ENCODE measurements at regions not wholly inside any gene's neighbourhood (a gene's known extent, or its start where the extent isn't known, plus 50 kb on each side); places are given as distances from the start of the nearest gene placed in this dataset.

DNA sequence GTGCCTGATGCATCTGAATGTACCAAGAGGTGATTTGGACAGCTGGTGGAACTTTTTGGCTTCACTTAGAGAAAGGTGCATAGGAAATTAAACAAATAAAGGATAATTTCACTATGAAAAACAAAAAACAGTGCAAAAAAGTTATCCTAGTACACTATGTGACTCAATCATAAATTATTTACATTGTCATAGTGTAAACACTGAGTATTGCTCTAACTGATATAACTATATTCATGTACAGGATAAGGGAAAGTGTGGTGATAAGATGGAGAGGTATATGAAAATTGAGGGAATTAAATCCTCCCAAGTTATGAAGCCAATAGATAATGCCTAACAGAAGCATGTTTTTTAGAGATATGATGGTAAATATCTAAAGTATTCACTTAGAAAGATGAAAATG lies 50.2 kb upstream of the CPNE4 start:
- no peak for DNase-seq (ENCODE audit: low read depth)
- TF ChIP-seq, protein P1, sequence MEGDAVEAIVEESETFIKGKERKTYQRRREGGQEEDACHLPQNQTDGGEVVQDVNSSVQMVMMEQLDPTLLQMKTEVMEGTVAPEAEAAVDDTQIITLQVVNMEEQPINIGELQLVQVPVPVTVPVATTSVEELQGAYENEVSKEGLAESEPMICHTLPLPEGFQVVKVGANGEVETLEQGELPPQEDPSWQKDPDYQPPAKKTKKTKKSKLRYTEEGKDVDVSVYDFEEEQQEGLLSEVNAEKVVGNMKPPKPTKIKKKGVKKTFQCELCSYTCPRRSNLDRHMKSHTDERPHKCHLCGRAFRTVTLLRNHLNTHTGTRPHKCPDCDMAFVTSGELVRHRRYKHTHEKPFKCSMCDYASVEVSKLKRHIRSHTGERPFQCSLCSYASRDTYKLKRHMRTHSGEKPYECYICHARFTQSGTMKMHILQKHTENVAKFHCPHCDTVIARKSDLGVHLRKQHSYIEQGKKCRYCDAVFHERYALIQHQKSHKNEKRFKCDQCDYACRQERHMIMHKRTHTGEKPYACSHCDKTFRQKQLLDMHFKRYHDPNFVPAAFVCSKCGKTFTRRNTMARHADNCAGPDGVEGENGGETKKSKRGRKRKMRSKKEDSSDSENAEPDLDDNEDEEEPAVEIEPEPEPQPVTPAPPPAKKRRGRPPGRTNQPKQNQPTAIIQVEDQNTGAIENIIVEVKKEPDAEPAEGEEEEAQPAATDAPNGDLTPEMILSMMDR (IDR thresholded peaks at IDR 0.05; ENCODE audit: low read length, missing control alignments), result no peak
- H3K4me3 ChIP-seq (replicated peaks; ENCODE audit: low read depth, low read length), result no peak overlapping the region

DNA sequence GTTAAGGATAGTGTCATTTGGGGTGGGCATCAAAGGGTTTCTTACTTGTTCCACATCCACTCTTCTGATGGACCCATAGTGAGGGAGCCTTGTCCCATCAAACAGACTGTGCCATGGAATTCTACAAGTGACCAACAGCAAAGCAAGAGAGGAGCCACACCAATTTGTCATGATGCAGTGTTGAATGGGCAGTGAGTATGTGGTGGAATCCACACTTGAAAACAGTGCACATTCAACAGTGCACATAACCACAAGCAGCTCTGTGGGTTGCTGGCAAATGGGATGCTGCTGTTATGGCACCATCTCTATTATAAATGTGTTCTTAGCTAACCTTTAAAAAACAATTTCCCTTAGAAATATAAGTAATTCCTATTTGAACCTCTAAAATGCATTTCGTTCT lies 52.5 kb upstream of the CPNE4 start:
- TF ChIP-seq, protein P1 (IDR thresholded peaks at IDR 0.05; ENCODE audit: low read length, missing control alignments), result no peak
- H3K4me3 ChIP-seq (replicated peaks; ENCODE audit: low read depth, low read length), result no peak overlapping the region
- DNase-seq (ENCODE audit: low read depth), result no peak

DNA sequence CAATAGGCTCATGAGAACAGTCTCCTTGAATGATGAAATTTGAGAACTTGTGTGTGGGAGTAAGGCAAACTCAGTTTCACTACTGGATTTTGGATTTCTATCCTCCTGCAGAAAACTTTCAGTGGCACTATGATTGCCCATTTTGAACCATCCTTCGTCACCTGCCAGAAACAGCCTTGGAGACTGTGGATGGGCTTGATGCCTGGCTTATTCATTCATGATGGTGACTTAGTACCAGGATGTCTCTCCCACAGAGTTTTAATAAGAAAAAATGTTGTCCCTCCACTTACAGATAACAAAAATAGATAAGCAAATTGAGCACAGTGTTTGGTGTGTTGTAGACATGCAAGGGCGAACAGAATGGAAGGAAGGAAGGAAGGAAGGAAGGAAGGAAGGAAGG lies 53.5 kb upstream of the CPNE4 start:
- no peak for DNase-seq (ENCODE audit: low read depth)
- TF ChIP-seq, protein P1 (IDR thresholded peaks at IDR 0.05; ENCODE audit: low read length, missing control alignments), result no peak
- H3K4me3 ChIP-seq (replicated peaks; ENCODE audit: low read depth, low read length), result no peak overlapping the region

DNA sequence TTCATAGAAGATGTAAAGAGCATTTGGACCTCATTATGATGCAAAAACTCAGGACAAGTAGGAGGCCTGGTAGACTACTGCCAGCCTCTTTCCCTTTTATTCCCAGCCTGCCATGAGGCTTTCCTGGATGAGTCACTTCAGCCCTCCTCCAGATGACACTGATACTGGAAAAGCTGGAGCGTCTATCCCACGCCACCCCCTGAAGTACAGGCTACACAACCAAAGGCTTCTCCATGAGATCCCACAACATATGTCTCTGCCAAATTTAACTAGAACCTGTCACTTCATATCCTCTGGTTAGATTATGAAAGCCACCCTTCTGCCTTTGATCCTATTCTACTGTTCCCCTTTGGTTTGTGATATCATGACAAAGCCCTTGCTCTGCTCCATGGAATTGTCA lies 56.1 kb upstream of the CPNE4 start:
- H3K4me3 ChIP-seq (replicated peaks; ENCODE audit: low read depth, low read length), result no peak overlapping the region
- TF ChIP-seq, protein P1 (IDR thresholded peaks at IDR 0.05; ENCODE audit: low read length, missing control alignments), result no peak
- peak; percentile 52 for DNase-seq (ENCODE audit: low read depth)

DNA sequence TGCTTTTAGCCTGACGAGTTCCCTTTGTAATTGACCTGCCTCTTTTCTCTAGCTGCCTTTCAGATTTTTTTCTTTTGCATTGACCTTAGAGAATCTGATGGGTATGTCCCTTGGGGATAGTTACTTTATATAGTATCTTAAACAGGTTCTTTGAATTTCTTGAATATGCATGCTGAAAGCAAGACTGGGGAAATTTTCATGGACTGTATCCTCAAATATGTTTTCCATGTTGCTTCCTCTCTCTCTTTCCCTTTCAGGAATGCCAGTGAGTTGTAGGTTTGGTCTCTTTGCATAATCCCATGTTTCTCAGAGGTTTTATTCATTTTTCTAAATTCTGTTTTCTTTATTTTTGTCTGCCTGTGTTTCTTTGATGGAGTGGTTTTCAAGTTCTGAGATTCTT lies 81.8 kb upstream of the CPNE4 start:
- TF ChIP-seq, protein P1 (IDR thresholded peaks at IDR 0.05; ENCODE audit: low read length, missing control alignments), result no peak
- DNase-seq (ENCODE audit: low read depth), result no peak
- no peak overlapping the region for H3K4me3 ChIP-seq (replicated peaks; ENCODE audit: low read depth, low read length)

DNA sequence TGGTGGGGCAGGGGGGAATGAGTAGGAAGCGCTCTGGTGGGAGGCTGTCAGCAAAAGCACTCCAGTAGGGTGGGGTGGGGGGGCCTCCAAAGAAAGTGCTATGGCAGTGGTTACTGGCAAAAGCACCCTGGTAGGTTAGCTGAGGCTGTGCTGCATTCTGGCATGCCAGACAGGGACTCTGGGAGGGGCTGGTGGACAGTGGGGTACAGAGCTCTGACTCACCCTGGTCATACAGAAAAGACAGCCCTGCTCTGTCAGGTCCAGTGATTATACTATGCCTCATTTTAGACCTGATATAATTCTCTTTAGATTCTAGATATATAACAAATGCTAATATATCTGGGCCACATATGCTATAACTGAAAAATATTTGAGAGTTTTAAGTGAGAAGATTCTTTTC lies 82.8 kb upstream of the CPNE4 start:
- DNase-seq (ENCODE audit: low read depth), result no peak
- H3K4me3 ChIP-seq (replicated peaks; ENCODE audit: low read depth, low read length), result no peak overlapping the region
- TF ChIP-seq, protein P1 (IDR thresholded peaks at IDR 0.05; ENCODE audit: low read length, missing control alignments), result no peak

DNA sequence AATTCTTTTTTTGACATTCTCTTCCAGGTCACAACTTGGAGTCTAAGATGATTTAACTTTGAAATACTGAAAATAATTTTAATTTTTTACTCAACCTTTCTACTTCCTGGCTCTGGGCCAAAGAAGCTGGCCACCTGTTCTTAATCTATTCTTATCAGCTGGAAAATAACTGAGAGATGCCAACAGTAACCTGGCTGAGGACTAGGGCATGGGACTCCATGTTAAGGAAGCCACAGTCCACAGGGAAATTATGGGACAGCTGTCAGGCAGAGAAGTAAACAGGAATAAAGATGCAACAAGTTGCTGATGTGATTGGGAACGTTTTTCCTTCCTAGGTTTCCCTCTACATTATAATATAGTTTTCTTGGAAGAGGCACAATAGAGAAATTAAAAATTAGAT lies 84.7 kb upstream of the CPNE4 start:
- H3K4me3 ChIP-seq (replicated peaks; ENCODE audit: low read depth, low read length), result no peak overlapping the region
- no peak for DNase-seq (ENCODE audit: low read depth)
- TF ChIP-seq, protein P1 (IDR thresholded peaks at IDR 0.05; ENCODE audit: low read length, missing control alignments), result no peak
